ENCODE measurements at regions not wholly inside any gene's neighbourhood (a gene's known extent, or its start where the extent isn't known, plus 50 kb on each side); places are given as distances from the start of the nearest gene placed in this dataset.

DNA sequence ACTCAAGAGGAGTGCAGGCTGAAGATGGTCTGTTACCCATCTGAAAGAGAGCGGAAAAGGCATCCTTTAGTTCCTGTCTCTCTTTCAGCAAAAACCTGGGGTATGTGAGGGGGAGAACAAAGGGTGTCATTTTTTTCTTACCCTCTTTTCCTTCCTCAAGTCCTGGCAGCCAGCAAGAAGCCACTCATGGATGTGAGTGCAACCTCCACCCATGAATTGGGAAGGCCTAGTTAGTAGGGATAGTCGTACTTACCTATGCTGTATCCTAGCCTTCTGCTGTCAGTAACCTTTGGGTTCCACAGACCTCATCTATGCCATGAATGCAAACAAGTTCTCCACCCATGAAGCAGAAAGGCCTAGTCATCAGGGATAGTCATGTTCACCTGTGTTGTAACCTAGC lies 472.8 kb downstream of the ZIC1 start:
- Histone ChIP-seq H3K9me3 (ENCODE audit: control insufficient read depth, low read depth, low read length) (no peaks in the 10 kb centered on the region), H3K9ac (ENCODE audit: control insufficient read depth, extremely low read depth, insufficient read depth, low read length) (no peak overlapping the region), H3K36me3 (ENCODE audit: control insufficient read depth in 2 of 2, extremely low read depth in 1 of 2, insufficient read depth in 2 of 2, low read length in 2 of 2) (no peaks in the 10 kb centered on the region), H3K27me3 (ENCODE audit: control insufficient read depth, extremely low read depth, insufficient read depth, low read length) (no peaks in the 10 kb centered on the region), H3K9me1 (ENCODE audit: control insufficient read depth, extremely low read depth, insufficient read depth, low read length) (no peaks in the 10 kb centered on the region), H2AFZ (ENCODE audit: control insufficient read depth, low read length) (no peak overlapping the region), H3K4me2 (ENCODE audit: control insufficient read depth, extremely low read depth, insufficient read depth, low read depth, low read length) (no peak overlapping the region), H4K20me1 (ENCODE audit: control insufficient read depth, extremely low read depth, insufficient read depth, low read length) (no peaks in the 10 kb centered on the region), H3K4me3 (ENCODE audit: control insufficient read depth in 2 of 3, extremely low read depth in 1 of 3, insufficient read depth in 2 of 3, low read depth in 1 of 3, low read length in 3 of 3) (no peak overlapping the region), H3K27ac (ENCODE audit: control insufficient read depth, insufficient read depth, low read length) (no peak overlapping the region), H3K79me2 (ENCODE audit: control insufficient read depth, insufficient read depth, low read length) (no peaks in the 10 kb centered on the region), H3K4me1 (ENCODE audit: control insufficient read depth, extremely low read depth, insufficient read depth, low read length) (no peaks in the 10 kb centered on the region)
- TF ChIP-seq, protein P1, sequence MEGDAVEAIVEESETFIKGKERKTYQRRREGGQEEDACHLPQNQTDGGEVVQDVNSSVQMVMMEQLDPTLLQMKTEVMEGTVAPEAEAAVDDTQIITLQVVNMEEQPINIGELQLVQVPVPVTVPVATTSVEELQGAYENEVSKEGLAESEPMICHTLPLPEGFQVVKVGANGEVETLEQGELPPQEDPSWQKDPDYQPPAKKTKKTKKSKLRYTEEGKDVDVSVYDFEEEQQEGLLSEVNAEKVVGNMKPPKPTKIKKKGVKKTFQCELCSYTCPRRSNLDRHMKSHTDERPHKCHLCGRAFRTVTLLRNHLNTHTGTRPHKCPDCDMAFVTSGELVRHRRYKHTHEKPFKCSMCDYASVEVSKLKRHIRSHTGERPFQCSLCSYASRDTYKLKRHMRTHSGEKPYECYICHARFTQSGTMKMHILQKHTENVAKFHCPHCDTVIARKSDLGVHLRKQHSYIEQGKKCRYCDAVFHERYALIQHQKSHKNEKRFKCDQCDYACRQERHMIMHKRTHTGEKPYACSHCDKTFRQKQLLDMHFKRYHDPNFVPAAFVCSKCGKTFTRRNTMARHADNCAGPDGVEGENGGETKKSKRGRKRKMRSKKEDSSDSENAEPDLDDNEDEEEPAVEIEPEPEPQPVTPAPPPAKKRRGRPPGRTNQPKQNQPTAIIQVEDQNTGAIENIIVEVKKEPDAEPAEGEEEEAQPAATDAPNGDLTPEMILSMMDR (optimal IDR thresholded peaks at IDR 0.05 in 1 of 3, IDR thresholded peaks at IDR 0.05 in 1 of 3, conservative IDR thresholded peaks at IDR 0.05 in 1 of 3; ENCODE audit: extremely low read depth in 1 of 3, insufficient read depth in 2 of 3, low read length in 3 of 3): no peak
- TF ChIP-seq EZH2 (IDR thresholded peaks at IDR 0.05; ENCODE audit: low read length): no peak
- FAIRE-seq: no peak
- dilution Hi-C loops (cut with MboI; ENCODE audit: extremely low pct_ligation_motif_present, low sequenced_read_pairs): no loop called here
- no peak for DNase-seq (ENCODE audit: low read depth, low spot score)

DNA sequence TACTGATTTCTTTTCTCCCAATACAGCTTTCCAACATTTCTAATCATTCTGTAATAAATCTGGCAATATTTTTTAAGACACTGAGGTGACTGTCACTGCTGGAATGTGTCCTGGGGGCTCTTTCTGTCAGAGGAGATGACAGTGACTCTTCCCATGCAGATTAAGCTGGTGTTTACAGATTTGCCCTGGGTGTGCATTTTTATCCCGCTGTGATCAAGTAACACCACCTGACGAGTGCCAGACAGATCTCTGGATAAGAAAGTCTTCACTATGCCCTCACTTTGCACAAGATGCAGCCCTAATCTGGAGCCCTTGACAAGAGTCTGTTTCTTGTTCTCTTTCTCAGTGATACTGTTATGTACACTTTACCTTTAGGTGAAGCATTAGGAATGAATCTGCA lies 477.7 kb downstream of the ZIC1 start:
- Histone ChIP-seq H4K20me1 (ENCODE audit: control insufficient read depth, extremely low read depth, insufficient read depth, low read length) (no peaks in the 10 kb centered on the region), H3K27me3 (ENCODE audit: control insufficient read depth, extremely low read depth, insufficient read depth, low read length) (no peaks in the 10 kb centered on the region), H3K79me2 (ENCODE audit: control insufficient read depth, insufficient read depth, low read length) (no peaks in the 10 kb centered on the region), H3K9ac (ENCODE audit: control insufficient read depth, extremely low read depth, insufficient read depth, low read length) (no peak overlapping the region), H3K4me2 (ENCODE audit: control insufficient read depth, extremely low read depth, insufficient read depth, low read depth, low read length) (no peak overlapping the region), H3K36me3 (ENCODE audit: control insufficient read depth in 2 of 2, extremely low read depth in 1 of 2, insufficient read depth in 2 of 2, low read length in 2 of 2) (no peaks in the 10 kb centered on the region), H3K9me1 (ENCODE audit: control insufficient read depth, extremely low read depth, insufficient read depth, low read length) (no peaks in the 10 kb centered on the region), H2AFZ (ENCODE audit: control insufficient read depth, low read length) (no peak overlapping the region), H3K9me3 (ENCODE audit: control insufficient read depth, low read depth, low read length) (no peaks in the 10 kb centered on the region), H3K27ac (ENCODE audit: control insufficient read depth, insufficient read depth, low read length) (no peak overlapping the region), H3K4me1 (ENCODE audit: control insufficient read depth, extremely low read depth, insufficient read depth, low read length) (no peaks in the 10 kb centered on the region), H3K4me3 (ENCODE audit: control insufficient read depth in 2 of 3, extremely low read depth in 1 of 3, insufficient read depth in 2 of 3, low read depth in 1 of 3, low read length in 3 of 3) (no peak overlapping the region)
- TF ChIP-seq, protein P1 (optimal IDR thresholded peaks at IDR 0.05 in 1 of 3, IDR thresholded peaks at IDR 0.05 in 1 of 3, conservative IDR thresholded peaks at IDR 0.05 in 1 of 3; ENCODE audit: extremely low read depth in 1 of 3, insufficient read depth in 2 of 3, low read length in 3 of 3): no peak
- TF ChIP-seq EZH2 (IDR thresholded peaks at IDR 0.05; ENCODE audit: low read length): no peak
- dilution Hi-C loops (cut with MboI; ENCODE audit: extremely low pct_ligation_motif_present, low sequenced_read_pairs): no loop called here
- FAIRE-seq: no peak
- no peak for DNase-seq (ENCODE audit: low read depth, low spot score)

Measured in keratinocyte (primary cell).